Muscle layer of duodenum (tissue), 2 donors: ENCODE measurements at regions not wholly inside any gene's neighbourhood (a gene's known extent, or its start where the extent isn't known, plus 50 kb on each side); places are given as distances from the start of the nearest gene placed in this dataset.

ENCODE experiments used
- H3K27ac ChIP-seq: one replicate; pipeline ENCODE4 v1.7.0; 2013; ENCODE audit warnings: mild to moderate bottlenecking, low read length
- H3K27me3 ChIP-seq: one replicate; pipeline ENCODE4 v1.7.0; 2013; ENCODE audit warnings: low read depth, mild to moderate bottlenecking, control low read depth, low read length
- H3K36me3 ChIP-seq, 2 donors: one replicate each; pipeline ENCODE4 v1.7.0; 2013; ENCODE audit warnings: low read length in 2 of 2, control low read depth in 1 of 2, mild to moderate bottlenecking in 1 of 2; ENCODE audit not compliant: insufficient read depth in 2 of 2, control insufficient read depth in 1 of 2
- H3K4me1 ChIP-seq, 2 donors: one replicate each; pipeline ENCODE4 v1.7.0; 2013; ENCODE audit warnings: low read length in 2 of 2, mild to moderate bottlenecking in 2 of 2, control low read depth in 1 of 2, moderate library complexity in 1 of 2; ENCODE audit not compliant: insufficient read depth in 2 of 2, control insufficient read depth in 1 of 2
- H3K4me3 ChIP-seq, 2 donors: one replicate each; pipeline ENCODE4 v1.7.0; 2013; ENCODE audit warnings: low read length in 2 of 2, low read depth in 1 of 2, mild to moderate bottlenecking in 1 of 2
- H3K9me3 ChIP-seq, 2 donors: one replicate each; pipeline ENCODE4 v1.7.0; 2013; ENCODE audit warnings: low read length in 2 of 2, control low read depth in 1 of 2, mild to moderate bottlenecking in 1 of 2; ENCODE audit not compliant: control insufficient read depth in 1 of 2
- donor health status: healthy.

DNA sequence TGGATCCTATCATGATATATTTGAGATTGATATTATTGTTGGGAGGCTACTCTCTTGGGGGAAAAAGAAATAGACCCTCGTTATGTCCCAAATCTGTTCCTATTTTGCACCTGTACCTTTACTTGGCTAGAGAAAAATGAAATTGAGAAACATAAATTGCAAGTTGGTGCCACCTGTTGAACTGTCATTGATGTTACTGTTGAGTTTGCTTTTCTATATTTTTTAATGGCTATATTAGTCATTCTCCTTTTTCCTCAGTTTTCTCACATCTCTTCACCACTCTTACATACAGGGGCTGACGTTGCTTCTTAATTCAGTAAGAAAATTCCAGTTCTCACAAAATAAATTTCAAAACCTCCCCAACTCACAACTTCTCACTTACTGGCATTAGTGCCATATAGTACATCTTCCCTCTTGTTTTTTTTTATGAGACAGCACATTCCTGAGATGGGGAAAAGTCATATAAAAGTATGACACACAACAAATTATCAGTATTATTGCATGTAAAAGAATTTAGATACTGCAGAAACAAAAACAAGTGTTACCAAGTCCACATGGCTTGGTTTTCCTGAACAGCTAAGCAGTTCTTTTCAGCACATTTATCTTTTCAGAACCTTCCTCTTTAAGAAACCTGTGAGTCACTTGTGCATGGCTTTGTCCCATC lies 348.3 kb upstream of the DSEL start:
- no peaks in the 10 kb centered on the region for H3K9me3 ChIP-seq
- no peaks in the 10 kb centered on the region for H3K27me3 ChIP-seq
- H3K4me3 ChIP-seq: no peak overlapping the region
- no peak overlapping the region for H3K27ac ChIP-seq
- H3K36me3 ChIP-seq: no peaks in the 10 kb centered on the region
- no peaks in the 10 kb centered on the region for H3K4me1 ChIP-seq

DNA sequence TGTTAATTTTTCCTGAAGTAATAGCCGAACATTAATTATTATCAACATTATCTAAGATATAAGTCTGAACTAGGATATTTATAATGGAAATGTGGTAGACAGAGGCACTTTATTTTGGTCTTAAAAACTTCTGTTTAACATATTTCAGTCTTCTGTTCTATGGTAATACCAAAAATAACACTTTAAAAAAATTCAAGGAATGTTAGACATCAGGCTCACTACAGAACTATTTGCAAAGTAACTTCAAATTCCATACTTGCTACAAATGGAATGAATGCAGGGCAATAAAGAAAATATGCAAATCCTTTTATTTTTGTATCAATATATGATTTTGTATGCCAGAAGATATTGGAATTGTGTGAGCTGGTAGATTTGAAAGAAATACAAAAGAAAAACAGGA lies 345.5 kb upstream of the DSEL start:
- H3K4me3 ChIP-seq: no peak overlapping the region
- no peak overlapping the region for H3K27ac ChIP-seq
- peaks cover 0 to 5% of the 10 kb centered on the region in 2 donors for H3K9me3 ChIP-seq
- H3K4me1 ChIP-seq: no peaks in the 10 kb centered on the region
- H3K36me3 ChIP-seq: no peaks in the 10 kb centered on the region
- no peaks in the 10 kb centered on the region for H3K27me3 ChIP-seq

DNA sequence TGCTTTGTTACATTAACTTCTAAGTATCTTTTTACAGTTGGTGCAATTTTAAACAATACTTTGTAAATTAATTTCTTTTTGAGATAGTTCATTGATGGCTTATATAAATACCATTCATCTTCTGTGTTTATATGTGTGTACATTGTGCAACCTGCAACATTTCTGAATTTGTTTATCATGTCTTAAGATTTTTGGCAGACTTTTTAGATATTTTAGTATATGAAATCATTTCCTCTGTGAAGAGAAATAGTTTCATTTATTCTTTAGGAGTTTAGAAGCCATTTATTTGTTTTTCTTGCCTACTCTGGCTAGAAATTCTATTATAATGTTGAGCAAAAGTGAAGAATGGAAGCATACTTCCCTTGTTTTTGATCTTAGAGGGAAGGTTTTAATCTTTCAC lies 337.8 kb upstream of the DSEL start:
- H3K4me3 ChIP-seq: no peak overlapping the region
- no peaks in the 10 kb centered on the region for H3K36me3 ChIP-seq
- no peak overlapping the region for H3K27ac ChIP-seq
- peaks cover 0 to 5% of the 10 kb centered on the region in 2 donors for H3K9me3 ChIP-seq
- H3K27me3 ChIP-seq: no peaks in the 10 kb centered on the region
- H3K4me1 ChIP-seq: no peaks in the 10 kb centered on the region

DNA sequence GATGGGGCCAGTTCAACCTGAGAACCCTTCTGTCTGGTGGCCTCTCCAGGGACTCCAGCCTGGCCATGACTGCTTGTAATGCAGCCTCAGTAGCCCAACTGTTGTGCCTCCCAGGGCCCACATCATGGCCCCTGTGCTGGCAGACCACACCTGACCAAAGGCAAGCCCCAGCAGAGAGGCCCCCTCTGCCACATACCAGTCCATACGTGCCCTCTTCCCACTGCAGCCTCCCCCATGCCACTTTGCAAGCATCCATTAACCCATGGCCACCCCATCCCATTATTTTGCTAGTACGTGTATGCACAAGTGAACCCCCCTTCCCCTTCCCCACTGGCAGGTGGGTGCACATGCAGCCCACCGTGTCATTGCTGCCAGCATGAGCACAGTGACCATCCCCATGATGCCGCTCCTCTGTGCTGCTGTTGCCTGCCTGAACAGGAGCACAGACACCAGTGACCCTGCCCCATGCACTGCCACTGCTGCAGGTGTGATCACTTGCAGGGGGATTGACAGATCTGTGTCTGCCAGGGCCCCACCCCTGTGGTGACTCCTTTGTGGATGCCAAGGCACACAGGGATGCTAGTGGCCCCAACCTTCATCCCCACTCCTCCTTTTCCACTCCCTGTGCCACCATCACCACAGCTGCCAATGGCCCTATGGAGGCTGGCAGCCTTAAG lies 330.0 kb upstream of the DSEL start:
- H3K9me3 ChIP-seq: no peaks in the 10 kb centered on the region

DNA sequence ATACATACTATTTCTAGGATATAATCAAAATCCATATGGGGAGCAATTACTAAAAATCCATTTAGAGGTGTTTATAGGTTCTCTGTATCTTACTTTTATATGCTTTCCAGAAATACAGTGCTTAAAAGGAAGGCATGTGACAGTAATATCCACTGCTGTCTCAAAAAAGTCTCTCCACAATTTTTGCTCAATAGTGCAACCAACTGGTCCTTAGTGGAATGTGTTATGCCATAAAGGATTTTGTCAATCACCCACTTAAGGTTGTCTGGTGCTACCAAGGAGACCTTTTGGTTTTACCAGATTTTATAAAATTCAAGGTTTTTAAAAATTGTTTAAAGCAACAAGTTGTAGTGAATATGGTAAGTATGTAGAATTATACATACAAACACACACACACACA lies 328.5 kb upstream of the DSEL start:
- H3K36me3 ChIP-seq: no peaks in the 10 kb centered on the region
- no peaks in the 10 kb centered on the region for H3K27me3 ChIP-seq
- H3K9me3 ChIP-seq: no peaks in the 10 kb centered on the region
- H3K4me1 ChIP-seq: no peaks in the 10 kb centered on the region
- H3K4me3 ChIP-seq: no peak overlapping the region
- H3K27ac ChIP-seq: no peak overlapping the region

More for the DNA sequence above, 330.0 kb upstream of the DSEL start:
- Histone ChIP-seq H3K27ac (no peak overlapping the region), H3K4me3 (no peak overlapping the region), H3K36me3 (no peaks in the 10 kb centered on the region), H3K4me1 (no peaks in the 10 kb centered on the region), H3K27me3 (no peaks in the 10 kb centered on the region)

DNA sequence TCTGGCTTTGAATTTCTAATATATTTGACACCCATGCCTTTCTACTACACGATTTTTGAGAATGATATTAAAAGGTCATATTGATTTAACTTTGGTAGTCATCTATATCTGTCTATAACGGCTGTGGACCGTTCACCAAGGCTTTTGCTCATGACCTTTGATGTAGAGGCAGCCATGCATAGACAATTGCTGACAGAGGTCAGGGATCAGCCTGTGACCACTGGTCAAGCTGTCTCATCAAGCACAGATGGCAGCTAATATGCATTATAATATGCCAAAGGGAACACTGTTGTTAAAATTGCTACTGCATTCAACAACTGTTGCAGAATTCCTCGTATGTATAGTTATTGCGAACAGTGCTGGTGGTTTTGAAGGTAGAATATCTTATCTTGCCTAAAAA lies 323.9 kb upstream of the DSEL start:
- Histone ChIP-seq H3K27ac (no peak overlapping the region), H3K4me3 (no peak overlapping the region), H3K4me1 (no peaks in the 10 kb centered on the region), H3K9me3 (no peaks in the 10 kb centered on the region), H3K36me3 (no peaks in the 10 kb centered on the region), H3K27me3 (no peaks in the 10 kb centered on the region)

DNA sequence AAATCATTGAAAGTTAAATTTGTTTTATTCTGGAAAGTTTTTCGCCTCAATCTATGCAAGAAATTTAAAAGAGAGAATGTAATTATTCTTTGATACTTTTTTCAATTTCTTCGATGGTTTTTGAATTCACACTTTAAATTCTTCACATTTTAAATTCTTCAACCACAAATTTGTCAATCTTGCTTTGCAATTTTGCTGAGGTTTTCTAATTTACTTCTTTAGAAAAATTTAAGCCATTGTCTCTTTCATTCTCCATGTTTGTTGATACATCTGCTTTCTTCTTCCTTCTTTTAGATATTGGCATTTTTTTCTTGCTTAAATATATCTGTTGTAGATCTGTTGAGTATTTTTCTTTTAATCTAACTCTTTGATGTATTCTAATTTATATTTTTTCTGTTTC lies 301.9 kb upstream of the DSEL start:
- Histone ChIP-seq H3K9me3 (no peaks in the 10 kb centered on the region), H3K4me3 (no peak overlapping the region), H3K4me1 (no peaks in the 10 kb centered on the region), H3K27me3 (no peaks in the 10 kb centered on the region), H3K36me3 (no peaks in the 10 kb centered on the region), H3K27ac (no peak overlapping the region)

DNA sequence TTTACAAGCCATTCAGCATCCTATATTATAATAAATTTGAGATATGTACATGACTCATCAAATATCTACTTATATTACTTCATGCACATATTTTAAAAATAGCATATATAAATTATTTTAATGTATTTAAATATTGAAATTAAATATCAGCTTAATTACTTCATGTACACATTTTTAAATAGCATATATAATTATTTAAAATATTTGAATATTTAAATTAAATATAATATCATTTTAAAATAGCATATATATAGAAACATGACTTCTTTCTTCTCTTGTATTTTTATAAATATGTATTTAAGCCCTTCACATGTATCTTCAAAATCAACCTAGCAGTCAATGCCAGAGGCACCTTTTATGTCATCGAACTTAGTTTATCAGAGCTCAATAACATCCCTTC lies 298.8 kb upstream of the DSEL start:
- no peak overlapping the region for H3K4me3 ChIP-seq
- no peak overlapping the region for H3K27ac ChIP-seq
- H3K9me3 ChIP-seq: no peaks in the 10 kb centered on the region
- no peaks in the 10 kb centered on the region for H3K27me3 ChIP-seq
- no peaks in the 10 kb centered on the region for H3K4me1 ChIP-seq
- H3K36me3 ChIP-seq: no peaks in the 10 kb centered on the region

DNA sequence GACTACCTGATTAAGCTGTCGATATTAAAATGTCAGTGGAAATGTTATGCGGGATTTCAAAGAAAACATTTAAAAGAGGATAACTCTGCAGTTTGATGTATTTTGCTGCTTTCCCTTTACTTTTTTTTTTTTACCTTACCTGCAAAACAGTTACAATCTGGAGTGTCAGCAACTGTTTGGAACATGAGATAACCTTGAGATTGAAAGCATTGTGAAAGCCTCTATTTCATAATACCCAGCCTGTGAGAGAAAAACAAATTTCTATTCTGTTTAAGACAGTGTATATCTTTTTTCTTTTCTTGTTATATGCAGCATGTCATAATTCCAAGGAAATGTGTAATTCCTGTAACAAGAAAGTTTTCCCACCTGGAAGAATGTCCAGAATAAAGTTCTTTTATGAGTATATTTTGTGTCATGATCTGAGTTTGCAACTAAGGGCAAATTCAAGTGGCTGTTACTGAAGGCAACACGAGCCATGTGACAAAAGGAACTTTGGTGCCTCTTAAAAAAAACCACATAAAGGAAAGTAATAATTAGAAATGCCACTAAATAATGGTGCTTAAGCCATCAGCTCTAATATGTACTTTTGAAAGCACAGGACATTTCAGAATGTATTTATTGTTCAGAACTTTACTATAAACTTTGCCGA lies 297.0 kb upstream of the DSEL start:
- Histone ChIP-seq H3K36me3 (no peaks in the 10 kb centered on the region), H3K27me3 (no peaks in the 10 kb centered on the region), H3K4me3 (no peak overlapping the region), H3K4me1 (no peaks in the 10 kb centered on the region), H3K9me3 (no peaks in the 10 kb centered on the region), H3K27ac (no peak overlapping the region)

DNA sequence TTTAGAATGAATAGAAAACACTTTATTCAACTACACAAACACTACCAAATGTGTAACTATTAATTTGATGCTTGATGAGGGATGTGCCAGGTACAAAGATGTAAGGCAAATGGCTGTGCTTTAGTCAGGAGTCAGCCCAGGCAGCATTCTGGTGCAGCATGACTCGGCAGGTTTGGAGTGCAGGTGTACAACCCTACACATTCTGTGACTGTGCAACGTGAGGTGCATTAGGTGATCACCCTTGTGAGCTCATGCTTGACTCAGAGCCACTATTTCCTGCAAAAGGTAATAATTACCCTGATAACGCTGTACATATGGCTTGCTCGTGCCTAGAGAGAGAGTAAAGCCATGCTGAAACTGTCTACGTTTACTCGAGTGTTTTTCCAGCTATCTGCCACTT lies 288.7 kb upstream of the DSEL start:
- Histone ChIP-seq H3K4me3 (no peak overlapping the region), H3K9me3 (no peaks in the 10 kb centered on the region), H3K27ac (no peak overlapping the region), H3K4me1 (no peaks in the 10 kb centered on the region), H3K27me3 (no peaks in the 10 kb centered on the region), H3K36me3 (no peaks in the 10 kb centered on the region)

DNA sequence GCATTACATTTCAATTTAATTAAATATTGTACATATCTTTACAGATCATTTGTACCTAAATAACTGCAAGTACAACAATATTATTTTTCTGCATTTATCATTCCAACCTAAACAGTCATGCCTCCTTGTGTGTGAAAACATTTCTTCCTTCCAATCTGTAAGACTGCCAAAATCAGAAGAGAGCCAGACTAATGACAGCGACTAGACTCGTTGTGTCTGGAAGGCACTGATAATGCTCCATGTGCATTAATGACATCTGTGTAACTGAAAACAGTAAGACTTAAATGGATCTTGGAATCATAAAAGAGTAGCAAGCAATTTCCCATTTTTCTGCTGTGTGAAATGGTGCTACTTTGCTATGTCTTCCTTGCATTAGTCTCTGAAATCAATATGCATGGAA lies 278.0 kb upstream of the DSEL start:
- no peak overlapping the region for H3K27ac ChIP-seq
- no peaks in the 10 kb centered on the region for H3K27me3 ChIP-seq

More for the DNA sequence above, 278.0 kb upstream of the DSEL start:
- H3K36me3 ChIP-seq: no peaks in the 10 kb centered on the region
- no peak overlapping the region for H3K4me3 ChIP-seq
- H3K9me3 ChIP-seq: no peaks in the 10 kb centered on the region
- no peaks in the 10 kb centered on the region for H3K4me1 ChIP-seq
